22Rv1 (cell line): ENCODE measurements at regions not wholly inside any gene's neighbourhood (a gene's known extent, or its start where the extent isn't known, plus 50 kb on each side); places are given as distances from the start of the nearest gene placed in this dataset.
A peak's percentile ranks its signal among the peaks of the same experiment; 100 is the strongest.
"Not testable (repeated sequence)": the region's sequence is repeated elsewhere in the genome, so short reads cannot be mapped to it uniquely, and the experiment has no call there.

Experiments
- H3K27ac ChIP-seq: fragments of 450-650 bp; 2 replicates; pipeline ENCODE4 v1.5.1; 2017
- CTCF ChIP-seq: fragments of 450-650 bp; IDR thresholded peaks from 2 replicates; pipeline ENCODE4 v1.5.1; 2017; ENCODE audit warnings: mild to moderate bottlenecking
- ZFX ChIP-seq: fragments of 450-650 bp; IDR thresholded peaks from 2 replicates; pipeline ENCODE4 v1.6.1; 2017; ENCODE audit warnings: antibody characterized with exemption, borderline replicate concordance

- H3K27ac ChIP-seq = peak overlapping the region; percentile 40
- TF ChIP-seq ZFX (no peak), CTCF (no peak)
Measured at GRCh38 chr3:175948041-175948440, 1088.9 kb downstream of the NAALADL2 start.

- H3K27ac ChIP-seq = peak overlapping the region; percentile 76
- TF ChIP-seq CTCF (peak; percentile 61), ZFX (no peak)
Measured at GRCh38 chr3:175941352-175941751, 1082.2 kb downstream of the NAALADL2 start.

GRCh38 chr3:175940881-175941280 lies 1081.7 kb downstream of the NAALADL2 start:
- TF ChIP-seq CTCF (peak; percentile 58; the same call in 1 of the 2 replicates), ZFX (no peak)
- peak overlapping the region; percentile 76 for H3K27ac ChIP-seq

GRCh38 chr3:175940243-175940642 lies 1081.1 kb downstream of the NAALADL2 start:
- TF ChIP-seq ZFX (no peak), CTCF (no peak)
- peak overlapping the region; percentile 76 for H3K27ac ChIP-seq

- not testable (repeated sequence) for H3K27ac ChIP-seq
Measured at GRCh38 chr3:175937367-175937766, 1078.2 kb downstream of the NAALADL2 start.

GRCh38 chr3:175932586-175932985 lies 1073.5 kb downstream of the NAALADL2 start:
- H3K27ac ChIP-seq = no peak overlapping the region
- TF ChIP-seq CTCF = no peak
- no peak for TF ChIP-seq ZFX

- H3K27ac ChIP-seq = no peak overlapping the region
- no peak for TF ChIP-seq ZFX
- no peak for TF ChIP-seq CTCF
Measured at GRCh38 chr3:175919133-175919532, 1060.0 kb downstream of the NAALADL2 start.

- no peak overlapping the region for H3K27ac ChIP-seq
- TF ChIP-seq CTCF = no peak
- TF ChIP-seq ZFX = no peak
Measured at GRCh38 chr3:175916191-175916934, 1057.2 kb downstream of the NAALADL2 start.
